C4-2B (cell line): ENCODE measurements at regions not wholly inside any gene's neighbourhood (a gene's known extent, or its start where the extent isn't known, plus 50 kb on each side); places are given as distances from the start of the nearest gene placed in this dataset.

Experiments used
- ZFX ChIP-seq: fragments of 450-650 bp; IDR thresholded peaks from 2 replicates; pipeline ENCODE4 v1.6.1; 2017
- TF ChIP-seq, protein P1 (sequence below): fragments of 450-650 bp; conservative IDR thresholded peaks from 2 replicates; pipeline ENCODE4 v1.5.1; 2017; ENCODE audit warnings: mild to moderate bottlenecking

GRCh38 chr7:81272176-81272575 lies 353.3 kb upstream of the SEMA3C start:
- TF ChIP-seq, protein P1, sequence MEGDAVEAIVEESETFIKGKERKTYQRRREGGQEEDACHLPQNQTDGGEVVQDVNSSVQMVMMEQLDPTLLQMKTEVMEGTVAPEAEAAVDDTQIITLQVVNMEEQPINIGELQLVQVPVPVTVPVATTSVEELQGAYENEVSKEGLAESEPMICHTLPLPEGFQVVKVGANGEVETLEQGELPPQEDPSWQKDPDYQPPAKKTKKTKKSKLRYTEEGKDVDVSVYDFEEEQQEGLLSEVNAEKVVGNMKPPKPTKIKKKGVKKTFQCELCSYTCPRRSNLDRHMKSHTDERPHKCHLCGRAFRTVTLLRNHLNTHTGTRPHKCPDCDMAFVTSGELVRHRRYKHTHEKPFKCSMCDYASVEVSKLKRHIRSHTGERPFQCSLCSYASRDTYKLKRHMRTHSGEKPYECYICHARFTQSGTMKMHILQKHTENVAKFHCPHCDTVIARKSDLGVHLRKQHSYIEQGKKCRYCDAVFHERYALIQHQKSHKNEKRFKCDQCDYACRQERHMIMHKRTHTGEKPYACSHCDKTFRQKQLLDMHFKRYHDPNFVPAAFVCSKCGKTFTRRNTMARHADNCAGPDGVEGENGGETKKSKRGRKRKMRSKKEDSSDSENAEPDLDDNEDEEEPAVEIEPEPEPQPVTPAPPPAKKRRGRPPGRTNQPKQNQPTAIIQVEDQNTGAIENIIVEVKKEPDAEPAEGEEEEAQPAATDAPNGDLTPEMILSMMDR, result no peak
- no peak for TF ChIP-seq ZFX
